Prostate gland (tissue), 2 donors: ENCODE measurements at regions not wholly inside any gene's neighbourhood (a gene's known extent, or its start where the extent isn't known, plus 50 kb on each side); places are given as distances from the start of the nearest gene placed in this dataset.

ENCODE experiments used
- CTCF ChIP-seq, 4 experiments: fragments of 200-600 bp in 2 of 4; fragments of 450-650 bp in 2 of 4; sonication (generic) in 2 of 4; IDR thresholded peaks; 1 replicate in 3 of 4; 2 replicates in 1 of 4; pipeline ENCODE4 v1.5.1; 2016 to 2019; ENCODE audit warnings: antibody characterized with exemption in 4 of 4, mild to moderate bottlenecking in 2 of 4, moderate library complexity in 2 of 4
- POLR2A ChIP-seq: fragments of 450-650 bp; IDR thresholded peaks from one replicate; pipeline ENCODE4 v1.6.1; 2016; ENCODE audit warnings: antibody characterized with exemption, mild to moderate bottlenecking

- TF ChIP-seq CTCF (IDR thresholded peaks at IDR 0.05) (no peak), POLR2A (no peak)
Observed at GRCh38 chr12:67748743-67749040, 100.1 kb downstream of the DYRK2 start.
